HCT116 (cell line): ENCODE measurements at regions not wholly inside any gene's neighbourhood (a gene's known extent, or its start where the extent isn't known, plus 50 kb on each side); places are given as distances from the start of the nearest gene placed in this dataset.

Experiments used
- ATAC-seq: fragments of 200-7000 bp; cut with Tn5 transposase; 2 replicates; pipeline ENCODE4 v1.9.1; 2020; ENCODE audit warnings: mild to moderate bottlenecking, moderate library complexity
- BruUV-seq: library from RNA; stranded (reverse); fragments of 400-500 nt; replicated peaks from 2 replicates; lab custom pipeline; 2021; lab: Mats Ljungman, UMichigan
- CTCF ChIA-PET: fragments of 300-600 bp; sonication (Branson Sonifier 250); formaldehyde crosslinking; loops from one replicate; lab custom pipeline; 2021; ENCODE audit warnings: antibody characterized with exemption; lab: Charles Lee
- POLR2A ChIA-PET: fragments of 300-600, 350-600 bp; sonication (Branson Sonifier 250); formaldehyde crosslinking; loops from one replicate; lab custom pipeline; 2021; ENCODE audit warnings: antibody characterized with exemption; lab: Charles Lee
- RAD21 ChIA-PET, 2 experiments: fragments of 300-600 bp; sonication (Branson Sonifier 250); formaldehyde crosslinking; loops; one replicate each; lab custom pipeline; 2023; ENCODE audit warnings: low total read pairs in 2 of 2; ENCODE audit not compliant: uncharacterized antibody in 2 of 2, unreplicated experiment in 2 of 2, low non-redundant PET in 1 of 2; lab: Charles Lee
- DNase-seq: peaks from one replicate; pipeline ENCODE4 v3.0.0-alpha.2; 2010; ENCODE audit warnings: low read depth, low spot score
- H2AFZ ChIP-seq: fragments of 200-600 bp; shearing (Covaris generic), sonication (generic); 2 replicates; pipeline ENCODE4 v1.6.1; 2017; ENCODE audit warnings: low read depth, mixed run types, mixed read lengths, antibody characterized with exemption, low read length; ENCODE audit not compliant: poor library complexity, severe bottlenecking
- H3K27ac ChIP-seq: 2 replicates; pipeline ENCODE4 v1.5.1; 2012; ENCODE audit warnings: low read depth, low read length
- H3K27me3 ChIP-seq: fragments of 200-600 bp; sonication (generic); 2 replicates; pipeline ENCODE4 v1.6.1; 2016; ENCODE audit warnings: mixed run types, low read length, mixed read lengths; ENCODE audit not compliant: insufficient read depth
- H3K36me3 ChIP-seq, 2 experiments: fragments of 200-500 bp in 1 of 2; fragments of 200-600 bp in 1 of 2; sonication (Bioruptor generic) in 1 of 2; sonication (generic) in 1 of 2; 2 replicates each; pipeline versions ENCODE4 v1.5.1 to v1.6.1; 2014 to 2016; ENCODE audit warnings: low read length in 2 of 2, inconsistent platforms in 1 of 2, mixed read lengths in 1 of 2, mixed run types in 1 of 2; ENCODE audit not compliant: insufficient read depth in 2 of 2, control insufficient read depth in 1 of 2
- H3K4me1 ChIP-seq, 2 experiments: fragments of 200-600 bp in 1 of 2; sonication (generic) in 1 of 2; 2 replicates each; pipeline versions ENCODE4 v1.5.1 to v1.6.1; 2012 to 2017; ENCODE audit warnings: low read length in 2 of 2, inconsistent platforms in 1 of 2, mild to moderate bottlenecking in 1 of 2, mixed read lengths in 1 of 2, mixed run types in 1 of 2, moderate library complexity in 1 of 2; ENCODE audit not compliant: insufficient read depth in 2 of 2, control insufficient read depth in 1 of 2
- H3K4me2 ChIP-seq: fragments of 200-600 bp; sonication (generic); 2 replicates; pipeline ENCODE4 v1.6.1; 2017; ENCODE audit warnings: mixed run types, low read length, mixed read lengths
- H3K4me3 ChIP-seq, 2 experiments: fragments of 200-600 bp in 1 of 2; sonication (generic) in 1 of 2; replicated peaks in 1 of 2; 2 replicates each; pipeline ENCODE4 v1.5.1; 2011 to 2016; ENCODE audit warnings: low read length in 2 of 2, control low read depth in 1 of 2, low read depth in 1 of 2, mild to moderate bottlenecking in 1 of 2, mixed read lengths in 1 of 2, mixed run types in 1 of 2
- H3K79me2 ChIP-seq: fragments of 200-600 bp; sonication (generic); 2 replicates; pipeline ENCODE4 v1.6.1; 2017; ENCODE audit warnings: mild to moderate bottlenecking, mixed run types, low read length, moderate library complexity, mixed read lengths; ENCODE audit not compliant: insufficient read depth
- H3K9ac ChIP-seq: fragments of 200-600 bp; sonication (generic); 2 replicates; pipeline ENCODE4 v1.6.1; 2016; ENCODE audit warnings: low read length, mixed read lengths
- H3K9me2 ChIP-seq: fragments of 200-600 bp; sonication (generic), shearing (Covaris generic); 2 replicates; pipeline ENCODE4 v1.6.1; 2017; ENCODE audit warnings: mixed run types, mild to moderate bottlenecking, moderate library complexity; ENCODE audit not compliant: insufficient read depth
- H3K9me3 ChIP-seq, 2 experiments: fragments of 200-500 bp in 1 of 2; fragments of 200-600 bp in 1 of 2; sonication (Bioruptor generic) in 1 of 2; sonication (generic) in 1 of 2; 2 replicates each; pipeline ENCODE4 v1.6.1; 2014 to 2017; ENCODE audit warnings: low read length in 2 of 2, mixed read lengths in 2 of 2, inconsistent platforms in 1 of 2, low read depth in 1 of 2, mild to moderate bottlenecking in 1 of 2, mixed run types in 1 of 2, moderate library complexity in 1 of 2; ENCODE audit not compliant: control insufficient read depth in 1 of 2, insufficient read depth in 1 of 2
- H4K20me1 ChIP-seq: fragments of 200-600 bp; sonication (generic), shearing (Covaris generic); 2 replicates; pipeline ENCODE4 v1.6.1; 2017; ENCODE audit warnings: mixed run types, mild to moderate bottlenecking, moderate library complexity; ENCODE audit not compliant: insufficient read depth
- ATF3 ChIP-seq: IDR thresholded peaks from 2 replicates; pipeline ENCODE4 v1.6.1; 2012
- CBX3 ChIP-seq: IDR thresholded peaks from 2 replicates; pipeline ENCODE4 v1.6.1; 2012; ENCODE audit warnings: low read depth
- EGR1 ChIP-seq: IDR thresholded peaks from 2 replicates; pipeline ENCODE4 v1.6.1; 2012; ENCODE audit warnings: low read depth
- EZH2 ChIP-seq: fragments of 200-600 bp; sonication (generic); IDR thresholded peaks from 2 replicates; pipeline ENCODE4 v1.6.1; 2017; ENCODE audit warnings: antibody characterized with exemption, mixed run types
- EZH2phosphoT487 ChIP-seq: fragments of 200-600 bp; IDR thresholded peaks from 2 replicates; pipeline ENCODE4 v1.6.1; 2018; ENCODE audit warnings: antibody characterized with exemption, borderline replicate concordance
- JUND ChIP-seq: IDR thresholded peaks from 2 replicates; pipeline ENCODE4 v1.6.1; 2012
- POLR2AphosphoS5 ChIP-seq: IDR thresholded peaks from 2 replicates; pipeline ENCODE4 v1.6.1; 2011; ENCODE audit warnings: mild to moderate bottlenecking, low read depth, low read length, moderate library complexity
- REST ChIP-seq: IDR thresholded peaks from 2 replicates; pipeline ENCODE4 v1.6.1; 2012; ENCODE audit warnings: low read depth
- SP1 ChIP-seq: IDR thresholded peaks from 2 replicates; pipeline ENCODE4 v1.6.1; 2012; ENCODE audit warnings: low read depth
- TCF7L2 ChIP-seq: IDR thresholded peaks from 2 replicates; pipeline ENCODE4 v1.7.0; 2011; ENCODE audit warnings: borderline replicate concordance, inconsistent platforms; ENCODE audit not compliant: insufficient read depth, insufficient read length; ENCODE audit errors: extremely low read depth
- YY1 ChIP-seq: IDR thresholded peaks from 2 replicates; pipeline ENCODE4 v1.6.1; 2011; ENCODE audit warnings: low read length, low read depth, moderate library complexity, mild to moderate bottlenecking; ENCODE audit not compliant: insufficient replicate concordance; ENCODE audit errors: extremely low read depth
- intact Hi-C: fragments of 100-400 bp; cut with micrococcal nuclease; formaldehyde crosslinking; loops from 2 replicates; pipeline ENCODE4 v1.10.0; 2022
- TF ChIP-seq, protein P1 (sequence below): IDR thresholded peaks from 2 replicates; pipeline ENCODE4 v1.6.1; 2011; ENCODE audit warnings: mild to moderate bottlenecking, low read length, moderate library complexity; ENCODE audit not compliant: insufficient replicate concordance; ENCODE audit errors: extremely low read depth

DNA sequence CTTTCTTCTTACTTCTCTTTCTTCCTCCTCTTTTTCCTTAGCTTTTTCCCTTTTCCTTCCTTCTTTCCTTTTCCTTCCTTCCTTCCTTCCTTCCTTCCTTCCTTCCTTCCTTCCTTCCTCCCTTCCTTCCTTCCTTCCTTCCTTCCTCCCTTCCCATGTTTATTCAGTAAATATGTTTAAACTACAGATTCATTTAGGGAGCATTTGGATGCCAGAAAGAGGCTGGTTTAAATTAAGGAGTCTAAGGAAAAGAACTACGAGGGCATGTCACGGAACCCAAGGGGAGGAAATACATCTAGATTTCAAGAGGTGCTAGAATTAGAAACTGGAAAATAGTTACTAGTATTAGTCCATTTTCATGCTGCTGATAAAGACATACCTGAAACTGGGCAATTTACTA lies 320.0 kb upstream of the ARRDC3 start:
- H3K9me3 ChIP-seq = no peaks in the 10 kb centered on the region
- H3K9ac ChIP-seq = no peak overlapping the region
- no peaks in the 10 kb centered on the region for H3K27me3 ChIP-seq
- ChIA-PET RAD21 (no interaction called here), POLR2A (no interaction called here), CTCF (no interaction called here)
- H3K4me2 ChIP-seq = no peak overlapping the region
- no peaks in the 10 kb centered on the region for H3K9me2 ChIP-seq
- no peaks in the 10 kb centered on the region for H4K20me1 ChIP-seq
- H2AFZ ChIP-seq = no peak overlapping the region
- no peaks in the 10 kb centered on the region for H3K79me2 ChIP-seq
- H3K4me3 ChIP-seq = no peak overlapping the region
- BruUV-seq = no TSS peak
- no peaks in the 10 kb centered on the region for H3K4me1 ChIP-seq
- intact Hi-C loops = no loop called here
- H3K36me3 ChIP-seq = no peaks in the 10 kb centered on the region
- ATAC-seq (no peak), DNase-seq (no peak)
- TF ChIP-seq ATF3 (no peak), TCF7L2 (no peak), SP1 (no peak), EZH2 (no peak), REST (no peak), POLR2AphosphoS5 (no peak), EZH2phosphoT487 (no peak), CBX3 (no peak), JUND (no peak), EGR1 (no peak), YY1 (no peak)
- TF ChIP-seq, protein P1, sequence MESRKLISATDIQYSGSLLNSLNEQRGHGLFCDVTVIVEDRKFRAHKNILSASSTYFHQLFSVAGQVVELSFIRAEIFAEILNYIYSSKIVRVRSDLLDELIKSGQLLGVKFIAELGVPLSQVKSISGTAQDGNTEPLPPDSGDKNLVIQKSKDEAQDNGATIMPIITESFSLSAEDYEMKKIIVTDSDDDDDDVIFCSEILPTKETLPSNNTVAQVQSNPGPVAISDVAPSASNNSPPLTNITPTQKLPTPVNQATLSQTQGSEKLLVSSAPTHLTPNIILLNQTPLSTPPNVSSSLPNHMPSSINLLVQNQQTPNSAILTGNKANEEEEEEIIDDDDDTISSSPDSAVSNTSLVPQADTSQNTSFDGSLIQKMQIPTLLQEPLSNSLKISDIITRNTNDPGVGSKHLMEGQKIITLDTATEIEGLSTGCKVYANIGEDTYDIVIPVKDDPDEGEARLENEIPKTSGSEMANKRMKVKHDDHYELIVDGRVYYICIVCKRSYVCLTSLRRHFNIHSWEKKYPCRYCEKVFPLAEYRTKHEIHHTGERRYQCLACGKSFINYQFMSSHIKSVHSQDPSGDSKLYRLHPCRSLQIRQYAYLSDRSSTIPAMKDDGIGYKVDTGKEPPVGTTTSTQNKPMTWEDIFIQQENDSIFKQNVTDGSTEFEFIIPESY = no peak
- no peak overlapping the region for H3K27ac ChIP-seq
